PFSK-1 (cell line): ENCODE measurements at regions not wholly inside any gene's neighbourhood (a gene's known extent, or its start where the extent isn't known, plus 50 kb on each side); places are given as distances from the start of the nearest gene placed in this dataset.

Source experiments
- FOXP2 ChIP-seq: optimal IDR thresholded peaks from 2 replicates; pipeline ENCODE3; 2011; ENCODE audit warnings: borderline replicate concordance, control low read depth, inconsistent platforms; ENCODE audit not compliant: insufficient read depth; ENCODE audit errors: extremely low read length, extremely low read depth
- REST ChIP-seq, 2 experiments: IDR thresholded peaks; 2 replicates each; pipeline versions ENCODE4 v1.6.1 to v1.8.0; 2011 to 2012; ENCODE audit warnings: low read depth in 2 of 2, low read length in 2 of 2, control low read depth in 1 of 2, inconsistent platforms in 1 of 2, mild to moderate bottlenecking in 1 of 2, moderate library complexity in 1 of 2; ENCODE audit not compliant: insufficient read depth in 1 of 2

DNA sequence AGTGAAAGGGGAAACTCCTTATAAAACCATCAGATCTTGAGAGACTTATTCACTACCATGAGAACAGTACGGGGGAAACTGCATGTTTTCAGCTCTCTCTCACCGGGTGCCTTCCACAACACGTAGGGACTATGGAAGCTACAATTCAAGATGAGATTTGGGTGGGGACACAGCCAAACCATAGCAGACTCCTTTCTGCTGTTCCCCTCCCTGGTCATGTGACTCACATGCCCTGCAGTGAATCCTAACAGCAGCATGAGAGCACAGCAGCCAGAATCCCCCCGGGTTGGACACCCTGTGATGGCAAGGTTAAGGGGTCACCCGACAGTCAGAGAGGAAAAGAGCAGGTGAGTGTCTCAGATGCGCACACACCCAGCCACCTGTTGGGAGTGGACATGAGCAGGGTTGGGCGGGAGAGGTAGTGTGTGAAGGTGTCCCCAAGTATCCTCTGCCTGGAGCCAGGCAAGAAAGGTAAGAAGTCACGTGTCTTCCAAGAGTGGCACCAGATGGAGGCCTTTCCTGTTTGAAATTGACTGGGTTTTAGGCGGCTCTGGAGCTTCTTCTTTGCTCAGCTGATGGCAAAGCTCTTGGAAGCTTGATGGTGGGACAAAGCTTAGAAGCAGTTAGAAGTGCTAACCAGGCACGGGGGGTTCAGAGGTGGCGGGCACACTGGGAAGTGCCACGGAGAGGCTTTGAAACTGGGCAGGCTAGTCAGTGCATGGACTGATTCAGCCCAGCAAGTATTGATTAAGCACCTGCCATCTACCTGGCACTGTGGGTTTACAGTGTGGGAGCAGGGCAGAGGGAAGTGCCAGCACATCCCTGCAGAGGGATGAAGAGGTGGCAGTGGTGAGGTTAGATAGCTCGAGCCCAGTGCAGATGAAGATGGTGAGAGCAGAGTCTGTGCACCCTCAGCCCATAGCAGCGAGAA lies 68.7 kb downstream of the RHOB start:
- TF ChIP-seq FOXP2 = no peak
- no peak for TF ChIP-seq REST (IDR thresholded peaks at IDR 0.05; ENCODE audit: insufficient read depth in 1 of 2, low read depth in 2 of 2, low read length in 2 of 2)
